ENCODE measurements at regions not wholly inside any gene's neighbourhood (a gene's known extent, or its start where the extent isn't known, plus 50 kb on each side); places are given as distances from the start of the nearest gene placed in this dataset.

- Histone ChIP-seq H3K36me3 (ENCODE audit: control insufficient read depth, insufficient read depth, low read length) (no peaks in the 10 kb centered on the region), H3K4me1 (ENCODE audit: control insufficient read depth, insufficient read depth, low read length) (no peaks in the 10 kb centered on the region), H3K9me3 (replicated peaks; ENCODE audit: control insufficient read depth, low read depth, low read length) (no peaks in the 10 kb centered on the region), H3K27ac (ENCODE audit: low read length) (no peak overlapping the region), H3K27me3 (ENCODE audit: control insufficient read depth, insufficient read depth, low read length) (no peaks in the 10 kb centered on the region), H3K4me3 (ENCODE audit: low read length) (no peak overlapping the region)
- DNase-seq, result no peak
These were observed 53.5 kb upstream of the CHODL start for GRCh38 chr21:18191139-18191538.

- Histone ChIP-seq H3K4me3 (ENCODE audit: low read length) (no peak overlapping the region), H3K4me1 (ENCODE audit: control insufficient read depth, insufficient read depth, low read length) (no peaks in the 10 kb centered on the region), H3K9me3 (replicated peaks; ENCODE audit: control insufficient read depth, low read depth, low read length) (no peaks in the 10 kb centered on the region), H3K27ac (ENCODE audit: low read length) (no peak overlapping the region), H3K27me3 (ENCODE audit: control insufficient read depth, insufficient read depth, low read length) (no peaks in the 10 kb centered on the region), H3K36me3 (ENCODE audit: control insufficient read depth, insufficient read depth, low read length) (no peaks in the 10 kb centered on the region)
- DNase-seq, result no peak
These were observed 66.1 kb upstream of the CHODL start for GRCh38 chr21:18178509-18178908.

GRCh38 chr21:18174370-18174769, 70.3 kb upstream of the CHODL start:
- Histone ChIP-seq H3K4me1 (ENCODE audit: control insufficient read depth, insufficient read depth, low read length) (no peaks in the 10 kb centered on the region), H3K36me3 (ENCODE audit: control insufficient read depth, insufficient read depth, low read length) (no peaks in the 10 kb centered on the region), H3K27me3 (ENCODE audit: control insufficient read depth, insufficient read depth, low read length) (no peaks in the 10 kb centered on the region), H3K27ac (ENCODE audit: low read length) (no peak overlapping the region), H3K9me3 (replicated peaks; ENCODE audit: control insufficient read depth, low read depth, low read length) (no peaks in the 10 kb centered on the region), H3K4me3 (ENCODE audit: low read length) (no peak overlapping the region)
- no peak for DNase-seq

GRCh38 chr21:18170829-18171228, 73.8 kb upstream of the CHODL start:
- Histone ChIP-seq H3K4me3 (ENCODE audit: low read length) (no peak overlapping the region), H3K27me3 (ENCODE audit: control insufficient read depth, insufficient read depth, low read length) (no peaks in the 10 kb centered on the region), H3K27ac (ENCODE audit: low read length) (no peak overlapping the region), H3K4me1 (ENCODE audit: control insufficient read depth, insufficient read depth, low read length) (no peaks in the 10 kb centered on the region), H3K9me3 (replicated peaks; ENCODE audit: control insufficient read depth, low read depth, low read length) (no peaks in the 10 kb centered on the region), H3K36me3 (ENCODE audit: control insufficient read depth, insufficient read depth, low read length) (no peaks in the 10 kb centered on the region)
- no peak for DNase-seq
- no CpG with 5 or more reads among the region's 2 CpGs for WGBS (ENCODE audit: insufficient coverage)

GRCh38 chr21:18170221-18170620, 74.4 kb upstream of the CHODL start:
- Histone ChIP-seq H3K27me3 (ENCODE audit: control insufficient read depth, insufficient read depth, low read length) (no peaks in the 10 kb centered on the region), H3K4me3 (ENCODE audit: low read length) (no peak overlapping the region), H3K9me3 (replicated peaks; ENCODE audit: control insufficient read depth, low read depth, low read length) (no peaks in the 10 kb centered on the region), H3K36me3 (ENCODE audit: control insufficient read depth, insufficient read depth, low read length) (no peaks in the 10 kb centered on the region), H3K27ac (ENCODE audit: low read length) (no peak overlapping the region), H3K4me1 (ENCODE audit: control insufficient read depth, insufficient read depth, low read length) (no peaks in the 10 kb centered on the region)
- no peak for DNase-seq
- WGBS (ENCODE audit: insufficient coverage), result no CpG with 5 or more reads among the region's 2 CpGs

- DNase-seq, result no peak
- WGBS (ENCODE audit: insufficient coverage), result 100% methylated on average over 1 of the region's 3 CpGs
- Histone ChIP-seq H3K27ac (ENCODE audit: low read length) (no peak overlapping the region), H3K4me3 (ENCODE audit: low read length) (no peak overlapping the region), H3K36me3 (ENCODE audit: control insufficient read depth, insufficient read depth, low read length) (no peaks in the 10 kb centered on the region), H3K27me3 (ENCODE audit: control insufficient read depth, insufficient read depth, low read length) (no peaks in the 10 kb centered on the region), H3K9me3 (replicated peaks; ENCODE audit: control insufficient read depth, low read depth, low read length) (no peaks in the 10 kb centered on the region), H3K4me1 (ENCODE audit: control insufficient read depth, insufficient read depth, low read length) (no peaks in the 10 kb centered on the region)
These were observed 76.5 kb upstream of the CHODL start for GRCh38 chr21:18168108-18168507.

- 40% methylated on average over 2 of the region's 6 CpGs for WGBS (ENCODE audit: insufficient coverage)
- H3K27ac ChIP-seq (ENCODE audit: low read length), result no peak overlapping the region
- DNase-seq, result peak; percentile 25
- H3K4me3 ChIP-seq (ENCODE audit: low read length), result no peak overlapping the region
- H3K27me3 ChIP-seq (ENCODE audit: control insufficient read depth, insufficient read depth, low read length), result no peaks in the 10 kb centered on the region
- H3K36me3 ChIP-seq (ENCODE audit: control insufficient read depth, insufficient read depth, low read length), result no peaks in the 10 kb centered on the region
- no peaks in the 10 kb centered on the region for H3K4me1 ChIP-seq (ENCODE audit: control insufficient read depth, insufficient read depth, low read length)
- no peaks in the 10 kb centered on the region for H3K9me3 ChIP-seq (replicated peaks; ENCODE audit: control insufficient read depth, low read depth, low read length)
These were observed 79.7 kb upstream of the CHODL start for GRCh38 chr21:18164933-18165332.

GRCh38 chr21:18164483-18164882, 80.2 kb upstream of the CHODL start:
- Histone ChIP-seq H3K4me1 (ENCODE audit: control insufficient read depth, insufficient read depth, low read length) (no peaks in the 10 kb centered on the region), H3K27me3 (ENCODE audit: control insufficient read depth, insufficient read depth, low read length) (no peaks in the 10 kb centered on the region), H3K9me3 (replicated peaks; ENCODE audit: control insufficient read depth, low read depth, low read length) (no peaks in the 10 kb centered on the region), H3K36me3 (ENCODE audit: control insufficient read depth, insufficient read depth, low read length) (no peaks in the 10 kb centered on the region), H3K4me3 (ENCODE audit: low read length) (no peak overlapping the region), H3K27ac (ENCODE audit: low read length) (no peak overlapping the region)
- WGBS (ENCODE audit: insufficient coverage), result 81% methylated on average over 2 of the region's 3 CpGs
- DNase-seq, result no peak

GRCh38 chr21:18163956-18164355, 80.7 kb upstream of the CHODL start:
- no peak for DNase-seq
- Histone ChIP-seq H3K4me3 (ENCODE audit: low read length) (no peak overlapping the region), H3K27ac (ENCODE audit: low read length) (no peak overlapping the region), H3K4me1 (ENCODE audit: control insufficient read depth, insufficient read depth, low read length) (no peaks in the 10 kb centered on the region), H3K27me3 (ENCODE audit: control insufficient read depth, insufficient read depth, low read length) (no peaks in the 10 kb centered on the region), H3K9me3 (replicated peaks; ENCODE audit: control insufficient read depth, low read depth, low read length) (no peaks in the 10 kb centered on the region), H3K36me3 (ENCODE audit: control insufficient read depth, insufficient read depth, low read length) (no peaks in the 10 kb centered on the region)

GRCh38 chr21:18161841-18162240, 82.8 kb upstream of the CHODL start:
- no peaks in the 10 kb centered on the region for H3K36me3 ChIP-seq (ENCODE audit: control insufficient read depth, insufficient read depth, low read length)
- no peak overlapping the region for H3K27ac ChIP-seq (ENCODE audit: low read length)
- H3K4me1 ChIP-seq (ENCODE audit: control insufficient read depth, insufficient read depth, low read length), result no peaks in the 10 kb centered on the region
- no peak for DNase-seq
- WGBS (ENCODE audit: insufficient coverage), result no CpG with 5 or more reads among the region's 3 CpGs
- no peaks in the 10 kb centered on the region for H3K9me3 ChIP-seq (replicated peaks; ENCODE audit: control insufficient read depth, low read depth, low read length)
- H3K4me3 ChIP-seq (ENCODE audit: low read length), result no peak overlapping the region
- H3K27me3 ChIP-seq (ENCODE audit: control insufficient read depth, insufficient read depth, low read length), result no peaks in the 10 kb centered on the region

GRCh38 chr21:18157406-18157805, 87.2 kb upstream of the CHODL start:
- no peaks in the 10 kb centered on the region for H3K4me1 ChIP-seq (ENCODE audit: control insufficient read depth, insufficient read depth, low read length)
- WGBS (ENCODE audit: insufficient coverage), result no CpG with 5 or more reads among the region's 1 CpG
- H3K36me3 ChIP-seq (ENCODE audit: control insufficient read depth, insufficient read depth, low read length), result no peaks in the 10 kb centered on the region
- H3K27ac ChIP-seq (ENCODE audit: low read length), result no peak overlapping the region
- H3K4me3 ChIP-seq (ENCODE audit: low read length), result no peak overlapping the region
- peak; percentile 86 for DNase-seq
- H3K27me3 ChIP-seq (ENCODE audit: control insufficient read depth, insufficient read depth, low read length), result no peaks in the 10 kb centered on the region
- H3K9me3 ChIP-seq (replicated peaks; ENCODE audit: control insufficient read depth, low read depth, low read length), result no peaks in the 10 kb centered on the region

Measured in muscle of leg (tissue), 3 donors.